HG02981 (cell line): ENCODE measurements at regions not wholly inside any gene's neighbourhood (a gene's known extent, or its start where the extent isn't known, plus 50 kb on each side); places are given as distances from the start of the nearest gene placed in this dataset.
"Not testable (repeated sequence)": the region's sequence is repeated elsewhere in the genome, so short reads cannot be mapped to it uniquely, and the experiment has no call there.

ENCODE experiments used
- ATAC-seq: cut with Tn5 transposase; IDR thresholded peaks from one replicate; pipeline ENCODE4 v1.9.1; 2021; ENCODE audit warnings: mild to moderate bottlenecking, moderate library complexity; ENCODE audit not compliant: unreplicated experiment

- ATAC-seq, result no peak
Measured at GRCh38 chr1:196005426-196005825, 602.8 kb downstream of the KCNT2 start.

- not testable (repeated sequence) for ATAC-seq
Measured at GRCh38 chr1:196004388-196004787, 603.9 kb downstream of the KCNT2 start.

DNA sequence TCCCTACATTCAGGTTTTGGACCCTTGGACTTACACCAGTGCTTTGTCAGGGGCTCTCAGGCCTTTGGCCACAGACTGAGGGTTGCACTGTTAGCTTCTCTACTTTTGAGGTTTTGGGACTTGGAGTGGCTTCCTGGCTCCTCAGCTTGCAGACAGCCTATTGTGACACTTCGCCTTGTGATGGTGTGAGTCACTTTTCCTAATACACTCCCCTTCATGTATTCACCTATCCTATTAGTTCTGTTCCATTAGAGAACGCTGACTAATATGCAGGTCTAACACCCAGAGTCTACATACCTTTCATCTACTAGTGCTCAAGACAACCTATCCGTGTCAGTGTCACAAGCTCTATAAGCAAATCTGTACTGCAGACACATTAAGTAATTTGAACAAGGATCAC is 605.3 kb downstream of the KCNT2 start:
- no peak for ATAC-seq

- not testable (repeated sequence) for ATAC-seq
Measured at GRCh38 chr1:196002296-196002695, 605.9 kb downstream of the KCNT2 start.

DNA sequence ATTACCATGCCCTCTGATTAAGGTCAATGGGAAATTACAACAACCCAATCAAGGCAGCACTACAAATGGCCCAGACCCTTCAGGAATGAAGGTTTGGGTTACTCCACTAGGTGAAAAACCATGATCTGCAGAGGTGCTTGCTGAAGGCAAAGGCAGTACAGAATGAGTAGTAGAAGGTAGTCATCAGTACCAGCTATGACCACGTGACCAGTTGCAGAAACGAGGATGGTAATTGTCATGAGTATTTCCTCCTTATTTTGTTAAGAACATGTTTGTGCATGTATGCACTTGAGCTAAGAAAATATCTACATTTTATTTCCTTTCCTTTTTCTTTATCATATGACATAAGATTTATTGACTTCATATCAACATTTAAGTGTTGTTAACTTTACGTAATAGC is 607.1 kb downstream of the KCNT2 start:
- ATAC-seq, result no peak

- no peak for ATAC-seq
Measured at GRCh38 chr1:195999022-195999421, 609.2 kb downstream of the KCNT2 start.

DNA sequence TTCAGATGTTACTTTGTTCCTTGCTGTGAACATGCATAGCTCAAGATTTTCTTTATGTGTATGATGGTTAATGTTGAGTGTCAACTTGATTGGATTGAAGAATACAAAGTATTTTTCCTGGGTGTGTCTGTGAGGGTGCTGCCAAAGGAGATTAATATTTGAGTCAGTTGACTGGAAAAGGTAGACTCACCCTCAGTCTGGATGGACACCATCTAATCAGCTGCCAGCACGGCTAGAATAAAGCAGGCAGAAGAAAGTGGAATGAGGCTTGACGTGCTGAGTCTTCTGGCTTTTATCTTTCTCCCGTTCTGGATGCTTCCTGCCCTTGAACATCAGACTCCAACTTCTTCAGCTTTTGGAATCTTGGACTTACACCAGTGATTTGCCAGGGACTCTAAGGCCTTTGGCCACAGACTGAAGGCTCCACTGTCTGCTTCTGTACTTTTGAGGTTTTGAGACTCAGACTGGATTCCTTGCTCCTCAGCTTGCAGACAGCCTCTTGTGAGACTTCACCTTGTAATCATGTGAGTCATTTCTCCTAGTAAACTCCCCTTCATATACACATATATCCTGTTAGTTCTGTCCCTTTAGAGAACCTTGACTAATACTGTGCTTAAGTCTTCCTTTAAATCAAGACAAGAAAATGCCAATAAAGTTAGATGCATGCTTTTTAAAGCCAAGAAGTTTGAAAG is 626.6 kb downstream of the KCNT2 start:
- ATAC-seq, result no peak

- ATAC-seq, result no peak
Measured at GRCh38 chr1:195979646-195980045, 628.6 kb downstream of the KCNT2 start.

DNA sequence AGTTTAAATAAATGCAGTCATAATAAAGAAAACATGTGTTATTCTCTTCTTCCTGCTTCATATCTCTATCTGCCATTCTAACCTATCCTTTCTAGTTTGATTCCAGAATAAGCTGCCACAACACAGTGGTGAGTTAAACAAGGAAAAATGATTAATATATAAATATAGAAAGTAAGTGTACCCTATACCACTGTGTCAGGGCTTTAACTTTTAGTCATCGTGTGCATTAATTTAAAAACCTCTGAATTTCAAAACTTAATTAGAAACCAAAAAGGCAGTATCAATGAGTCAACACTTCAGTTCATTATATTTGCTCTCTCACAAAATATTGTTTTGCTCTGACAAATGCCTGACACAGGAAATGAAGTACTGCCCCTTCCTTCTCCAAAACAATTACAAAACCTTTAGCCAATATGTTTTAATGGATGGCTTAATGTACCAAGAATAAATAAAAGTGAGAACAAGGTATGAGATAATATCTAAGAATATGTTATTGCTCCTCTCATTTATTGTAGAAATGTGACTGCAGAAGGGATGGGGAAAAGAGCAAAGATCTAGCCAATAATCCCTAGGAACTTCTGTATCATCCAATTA is 634.8 kb downstream of the KCNT2 start:
- no peak for ATAC-seq

DNA sequence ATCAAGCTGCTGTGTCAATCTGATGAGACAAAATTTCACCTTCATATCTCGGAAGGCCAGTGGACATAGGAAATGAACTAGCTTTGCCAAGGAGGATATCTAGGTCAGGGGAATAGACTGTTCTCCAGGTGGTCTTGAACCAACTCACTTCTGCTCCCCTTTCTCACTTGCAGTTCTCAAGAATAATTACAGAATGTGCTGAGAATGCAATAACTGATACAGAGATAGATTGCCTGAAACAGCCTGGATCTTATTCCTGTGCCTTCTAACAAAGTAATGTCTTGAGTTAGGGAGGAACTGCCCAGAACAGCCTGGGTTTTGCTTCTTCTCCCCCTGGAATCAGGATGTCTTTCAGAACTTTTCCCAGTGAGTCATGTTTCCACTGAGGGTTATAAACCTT is 636.7 kb downstream of the KCNT2 start:
- ATAC-seq, result no peak

- no peak for ATAC-seq
Measured at GRCh38 chr1:195970209-195970608, 638.0 kb downstream of the KCNT2 start.

GRCh38 chr1:195965475-195965874 is 642.8 kb downstream of the KCNT2 start:
- ATAC-seq, result no peak

DNA sequence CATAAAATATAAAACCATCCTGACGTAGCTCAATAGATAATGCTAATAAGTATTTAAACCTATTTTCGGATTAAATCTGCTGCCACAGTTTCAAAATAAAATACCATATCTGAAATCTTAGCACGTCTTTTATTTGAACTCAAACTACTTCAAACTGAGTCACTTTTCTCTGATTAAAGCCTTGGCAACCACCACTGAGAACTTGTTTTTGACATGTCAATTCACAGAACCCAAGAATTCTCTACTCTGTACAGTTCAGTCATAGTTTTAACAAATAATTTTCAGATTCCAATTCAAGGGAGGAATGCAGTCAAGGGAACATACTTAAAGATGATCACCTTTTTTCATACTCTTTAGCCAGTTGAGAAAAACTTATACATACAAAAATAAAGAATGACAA is 643.2 kb downstream of the KCNT2 start:
- ATAC-seq, result no peak

GRCh38 chr1:195964516-195964915 is 643.7 kb downstream of the KCNT2 start:
- ATAC-seq, result no peak

DNA sequence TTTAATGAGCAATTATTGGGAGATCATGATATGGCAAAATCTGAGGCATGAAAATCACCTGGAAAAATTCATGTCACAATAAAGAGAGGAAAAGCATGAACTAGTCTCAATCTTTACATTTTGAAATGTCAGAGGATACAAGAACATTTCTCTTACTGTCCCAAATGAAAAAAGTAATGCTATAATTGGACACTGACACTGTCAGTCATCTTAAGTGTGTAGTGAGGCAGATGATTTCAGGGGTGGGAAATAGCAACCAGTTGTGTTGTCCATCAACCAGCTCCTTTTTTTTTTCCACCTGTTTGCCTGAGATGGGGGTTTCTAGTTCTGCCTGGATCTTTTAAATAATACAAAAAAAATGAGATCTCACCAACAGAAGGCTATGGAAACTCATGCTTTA is 646.2 kb downstream of the KCNT2 start:
- no peak for ATAC-seq

DNA sequence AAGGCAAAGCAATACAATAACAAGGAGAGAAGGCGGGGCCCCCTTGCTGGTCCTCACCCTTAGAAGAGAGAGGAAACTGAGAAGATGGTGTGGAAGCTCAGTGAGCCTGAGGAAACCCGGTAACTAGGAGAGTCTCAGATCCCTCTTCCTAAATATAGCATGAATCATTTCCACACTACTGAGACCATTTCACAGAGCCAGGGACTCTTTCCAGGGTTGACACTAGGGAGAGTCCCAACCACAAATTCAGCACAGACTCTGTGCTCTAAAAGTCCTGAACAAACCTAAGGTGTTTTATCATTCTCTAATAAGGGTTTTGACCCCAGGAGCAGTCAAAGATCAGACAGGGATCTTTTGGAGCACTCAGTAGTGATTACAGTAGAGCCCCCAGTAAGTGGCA is 647.7 kb downstream of the KCNT2 start:
- ATAC-seq, result no peak

DNA sequence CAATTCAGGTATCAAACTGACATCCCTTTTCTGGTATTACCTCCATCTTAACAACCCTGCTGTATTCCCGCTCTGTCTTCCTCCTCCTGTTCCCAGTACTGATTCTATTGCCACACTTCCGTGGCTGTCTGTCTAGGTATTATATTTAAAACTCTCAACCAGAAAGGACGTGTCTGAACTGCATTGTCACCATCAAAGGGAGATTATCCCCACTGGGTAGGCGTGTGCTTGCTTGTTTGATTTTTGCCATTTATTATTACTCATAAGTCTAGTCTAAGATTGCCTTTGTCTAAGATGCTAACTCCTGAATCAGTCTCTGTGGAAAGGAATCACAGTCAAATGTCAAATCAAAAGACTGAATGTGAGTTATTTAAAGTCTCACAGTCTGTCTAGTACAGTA is 650.1 kb downstream of the KCNT2 start:
- no peak for ATAC-seq

DNA sequence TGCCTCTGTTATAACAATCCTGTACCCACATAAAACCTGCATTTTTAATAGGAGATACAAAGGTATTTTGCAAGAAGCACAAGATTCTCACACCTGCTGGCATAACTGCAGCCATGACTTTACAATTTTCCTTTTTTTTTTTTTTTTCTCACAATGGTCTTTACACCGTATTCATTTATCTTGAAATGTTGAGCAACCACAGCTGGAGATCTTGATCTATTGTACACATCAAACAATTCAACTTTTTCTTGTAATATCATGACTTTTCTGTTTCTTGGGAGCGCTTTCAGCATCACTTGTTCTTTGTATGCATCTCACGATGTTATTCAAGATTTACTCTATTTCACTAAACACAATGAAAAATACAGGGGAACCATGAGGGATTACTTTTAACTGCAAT is 651.4 kb downstream of the KCNT2 start:
- ATAC-seq, result no peak

- no peak for ATAC-seq
Measured at GRCh38 chr1:195954848-195955247, 653.4 kb downstream of the KCNT2 start.

DNA sequence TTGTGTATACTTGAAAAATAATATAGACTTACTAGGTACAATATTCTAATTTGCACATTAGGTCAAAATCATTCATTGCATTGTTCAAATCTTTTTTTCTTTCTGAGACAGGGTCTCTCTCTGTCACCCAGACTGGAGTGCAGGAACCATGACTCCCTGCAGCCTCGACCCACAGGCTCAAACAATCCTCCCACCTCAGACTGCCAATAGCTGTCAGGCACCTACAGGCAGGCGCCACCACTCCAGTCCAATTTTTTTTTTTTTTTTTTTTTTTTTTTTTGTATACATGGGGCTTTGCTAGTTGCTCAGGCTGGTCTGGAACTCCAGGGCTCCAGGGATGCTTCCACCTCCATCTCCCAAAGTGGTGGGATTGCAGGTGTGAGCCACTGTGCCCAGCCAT is 656.9 kb downstream of the KCNT2 start:
- ATAC-seq, result no peak

DNA sequence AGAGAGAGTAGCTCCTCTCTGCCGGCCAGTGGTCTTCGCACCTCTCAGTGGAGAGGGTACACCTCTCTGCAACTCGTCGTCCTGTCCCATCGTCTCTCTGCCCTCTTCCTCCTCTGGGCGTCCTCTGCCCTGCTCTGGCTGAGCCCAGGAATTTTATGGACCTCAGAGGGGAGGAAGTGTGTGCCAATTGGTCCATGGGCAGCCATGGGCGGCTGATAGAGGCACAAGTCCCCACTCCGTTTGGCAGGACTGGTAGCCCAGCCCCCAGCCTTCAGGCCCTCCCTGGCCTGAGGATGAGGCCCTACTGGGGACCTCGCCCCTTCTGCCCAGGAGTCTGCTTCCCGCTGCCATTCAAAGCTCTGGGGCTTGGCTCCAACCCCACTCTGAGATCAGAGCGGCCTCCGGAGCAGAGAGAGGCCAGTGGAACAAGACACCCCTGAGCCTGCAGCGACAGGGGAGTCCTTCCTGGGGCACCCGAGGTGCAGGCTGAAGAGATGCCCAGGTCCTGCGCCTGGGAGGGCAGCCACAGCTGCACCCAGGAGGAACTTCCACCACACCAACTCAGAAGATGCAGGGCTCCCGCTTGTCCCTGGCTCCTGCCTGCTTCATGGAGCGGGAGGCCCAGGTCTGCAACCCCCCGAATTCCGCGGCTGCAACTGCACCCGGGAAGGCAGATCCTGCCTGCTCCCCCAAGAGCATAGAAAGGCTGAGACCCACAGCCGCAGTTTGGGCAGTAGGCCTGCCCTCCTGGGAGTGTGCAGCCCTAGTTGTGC is 659.9 kb downstream of the KCNT2 start:
- no peak for ATAC-seq

GRCh38 chr1:195946500-195946899 is 661.7 kb downstream of the KCNT2 start:
- no peak for ATAC-seq
